ENCODE measurements at regions not wholly inside any gene's neighbourhood (a gene's known extent, or its start where the extent isn't known, plus 50 kb on each side); places are given as distances from the start of the nearest gene placed in this dataset.

DNA sequence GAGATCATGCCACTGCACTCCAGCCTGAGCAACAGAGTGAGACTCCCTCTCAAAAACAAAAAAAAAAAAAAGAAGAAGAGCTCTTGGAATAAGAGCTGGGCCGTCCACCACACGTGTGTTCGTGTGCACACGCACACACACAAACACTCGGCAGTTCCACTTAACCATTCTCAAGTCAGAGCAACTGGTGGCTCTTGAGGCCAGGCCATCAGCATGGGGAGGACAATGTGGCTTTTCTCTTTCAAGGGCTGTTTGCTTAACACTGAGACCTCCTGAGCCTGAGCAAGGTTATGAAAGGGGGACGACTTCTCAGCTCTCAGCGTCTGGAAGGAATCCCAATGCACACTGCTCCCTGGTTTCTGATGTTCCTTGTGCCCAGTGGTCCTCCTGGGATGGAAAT lies 444.9 kb downstream of the SOX9 start (continued):
- TF ChIP-seq JUNB (IDR thresholded peaks at IDR 0.05; ENCODE audit: unreplicated experiment) (no peak), ZNF331 (CRISPR knock-in tag; IDR thresholded peaks at IDR 0.05; ENCODE audit: low read depth) (no peak)

DNA sequence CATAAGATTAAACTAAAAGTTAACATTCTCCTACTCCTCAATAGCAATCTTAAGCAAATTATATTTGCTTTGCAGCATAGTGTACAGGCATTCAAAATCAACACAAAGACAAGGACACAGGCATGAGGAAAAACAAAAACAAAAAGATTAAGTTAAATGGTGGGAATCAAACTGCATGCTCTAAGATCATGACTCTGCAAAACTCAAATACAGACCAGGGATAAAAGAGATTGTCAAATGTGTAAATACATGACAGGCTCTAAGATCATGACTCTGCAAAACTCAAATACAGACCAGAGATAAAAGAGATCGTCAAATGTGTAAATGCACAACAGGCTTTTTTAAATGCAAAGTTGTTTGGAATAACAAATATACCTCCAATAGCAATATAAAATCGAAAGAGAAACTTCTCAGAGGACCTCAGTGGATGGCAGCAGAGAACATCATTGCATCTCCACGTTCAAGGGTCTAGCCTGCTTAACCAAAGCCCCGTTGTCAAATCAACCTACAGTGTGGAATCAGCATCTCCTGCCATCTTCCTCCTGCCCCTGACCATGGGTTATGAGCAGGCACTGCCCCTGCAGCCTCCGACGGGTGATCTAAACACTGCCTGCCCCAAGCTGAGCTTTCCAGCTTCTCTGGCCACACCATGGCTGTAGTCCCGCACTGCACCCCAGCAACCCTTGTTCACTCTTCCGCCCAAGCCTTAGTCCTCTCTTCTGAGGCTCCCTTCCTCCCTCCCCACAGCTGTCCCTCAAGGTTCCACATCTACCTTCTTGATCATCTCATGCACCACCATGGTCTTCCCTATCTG lies 446.1 kb downstream of the SOX9 start:
- H3K4me1 Mint-ChIP-seq = peaks cover 1% of the 10 kb centered on the region; the same call in 2 of the 3 replicates
- no peaks in the 10 kb centered on the region for H3K4me1 ChIP-seq (ENCODE audit: insufficient read depth)
- TF ChIP-seq, protein P1, sequence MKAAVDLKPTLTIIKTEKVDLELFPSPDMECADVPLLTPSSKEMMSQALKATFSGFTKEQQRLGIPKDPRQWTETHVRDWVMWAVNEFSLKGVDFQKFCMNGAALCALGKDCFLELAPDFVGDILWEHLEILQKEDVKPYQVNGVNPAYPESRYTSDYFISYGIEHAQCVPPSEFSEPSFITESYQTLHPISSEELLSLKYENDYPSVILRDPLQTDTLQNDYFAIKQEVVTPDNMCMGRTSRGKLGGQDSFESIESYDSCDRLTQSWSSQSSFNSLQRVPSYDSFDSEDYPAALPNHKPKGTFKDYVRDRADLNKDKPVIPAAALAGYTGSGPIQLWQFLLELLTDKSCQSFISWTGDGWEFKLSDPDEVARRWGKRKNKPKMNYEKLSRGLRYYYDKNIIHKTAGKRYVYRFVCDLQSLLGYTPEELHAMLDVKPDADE (IDR thresholded peaks at IDR 0.05) = no peak
- TF ChIP-seq CREB1 (CRISPR knock-in tag; IDR thresholded peaks at IDR 0.05; ENCODE audit: low read depth) = no peak
- TF ChIP-seq JUNB (IDR thresholded peaks at IDR 0.05; ENCODE audit: unreplicated experiment) = no peak
- TF ChIP-seq, protein P2, sequence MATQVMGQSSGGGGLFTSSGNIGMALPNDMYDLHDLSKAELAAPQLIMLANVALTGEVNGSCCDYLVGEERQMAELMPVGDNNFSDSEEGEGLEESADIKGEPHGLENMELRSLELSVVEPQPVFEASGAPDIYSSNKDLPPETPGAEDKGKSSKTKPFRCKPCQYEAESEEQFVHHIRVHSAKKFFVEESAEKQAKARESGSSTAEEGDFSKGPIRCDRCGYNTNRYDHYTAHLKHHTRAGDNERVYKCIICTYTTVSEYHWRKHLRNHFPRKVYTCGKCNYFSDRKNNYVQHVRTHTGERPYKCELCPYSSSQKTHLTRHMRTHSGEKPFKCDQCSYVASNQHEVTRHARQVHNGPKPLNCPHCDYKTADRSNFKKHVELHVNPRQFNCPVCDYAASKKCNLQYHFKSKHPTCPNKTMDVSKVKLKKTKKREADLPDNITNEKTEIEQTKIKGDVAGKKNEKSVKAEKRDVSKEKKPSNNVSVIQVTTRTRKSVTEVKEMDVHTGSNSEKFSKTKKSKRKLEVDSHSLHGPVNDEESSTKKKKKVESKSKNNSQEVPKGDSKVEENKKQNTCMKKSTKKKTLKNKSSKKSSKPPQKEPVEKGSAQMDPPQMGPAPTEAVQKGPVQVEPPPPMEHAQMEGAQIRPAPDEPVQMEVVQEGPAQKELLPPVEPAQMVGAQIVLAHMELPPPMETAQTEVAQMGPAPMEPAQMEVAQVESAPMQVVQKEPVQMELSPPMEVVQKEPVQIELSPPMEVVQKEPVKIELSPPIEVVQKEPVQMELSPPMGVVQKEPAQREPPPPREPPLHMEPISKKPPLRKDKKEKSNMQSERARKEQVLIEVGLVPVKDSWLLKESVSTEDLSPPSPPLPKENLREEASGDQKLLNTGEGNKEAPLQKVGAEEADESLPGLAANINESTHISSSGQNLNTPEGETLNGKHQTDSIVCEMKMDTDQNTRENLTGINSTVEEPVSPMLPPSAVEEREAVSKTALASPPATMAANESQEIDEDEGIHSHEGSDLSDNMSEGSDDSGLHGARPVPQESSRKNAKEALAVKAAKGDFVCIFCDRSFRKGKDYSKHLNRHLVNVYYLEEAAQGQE (IDR thresholded peaks at IDR 0.05; ENCODE audit: unreplicated experiment) = no peak
- no peak for TF ChIP-seq STAT1 (IDR thresholded peaks at IDR 0.05; ENCODE audit: unreplicated experiment)
- H3K27me3 ChIP-seq (ENCODE audit: insufficient read depth) = no peaks in the 10 kb centered on the region
- H3K79me2 ChIP-seq (replicated peaks; ENCODE audit: insufficient read depth) = no peaks in the 10 kb centered on the region
- no peak overlapping the region for H3K27ac ChIP-seq (ENCODE audit: low read depth)
- no peaks in the 10 kb centered on the region for H3K36me3 ChIP-seq (ENCODE audit: insufficient read depth)
- H3K9me3 Mint-ChIP-seq = no peaks in the 10 kb centered on the region
- no peak overlapping the region for H2AFZ ChIP-seq
- H3K4me3 Mint-ChIP-seq = no peak overlapping the region
- no peak overlapping the region for H3K4me2 ChIP-seq
- no peak overlapping the region for H3K4me3 ChIP-seq
- peaks cover 6% of the 10 kb centered on the region; the same call in 1 of the 2 replicates for H3K9me2 ChIP-seq (ENCODE audit: insufficient read depth)
- ATAC-seq = no peak
- H4K20me1 ChIP-seq (replicated peaks; ENCODE audit: insufficient read depth) = no peaks in the 10 kb centered on the region
- H3F3A ChIP-seq (replicated peaks; ENCODE audit: low read depth) = no peaks in the 10 kb centered on the region
- H3K27me3 Mint-ChIP-seq (ENCODE audit: insufficient read depth, low read depth, poor library complexity) = peaks cover 8% of the 10 kb centered on the region
- no peak overlapping the region for H3K27ac Mint-ChIP-seq
- no peak for DNase-seq (ENCODE audit: low spot score)
- no peaks in the 10 kb centered on the region for H3K36me3 Mint-ChIP-seq (ENCODE audit: low read depth)

DNA sequence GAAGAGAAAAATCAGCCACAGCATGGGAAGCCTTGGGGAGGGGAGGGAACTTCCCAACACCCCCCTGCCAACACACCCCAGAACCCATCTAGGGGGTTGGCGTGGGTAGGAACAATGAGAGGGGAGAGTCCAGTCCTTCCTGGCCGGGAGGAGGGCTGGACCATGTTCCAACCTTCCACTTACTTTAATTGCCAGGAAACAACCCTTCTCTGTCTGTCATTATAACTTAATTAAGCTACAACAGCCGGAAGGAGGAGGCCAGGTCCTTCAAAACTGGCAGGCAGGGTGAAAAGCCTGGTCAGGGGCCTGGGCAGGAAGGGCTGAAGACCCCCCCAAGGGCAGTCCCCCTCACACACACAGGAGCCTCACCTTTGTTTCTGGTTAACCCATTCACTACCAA lies 447.0 kb downstream of the SOX9 start:
- Histone ChIP-seq H3K4me1 (ENCODE audit: insufficient read depth) (no peaks in the 10 kb centered on the region), H3K4me3 (no peak overlapping the region), H4K20me1 (replicated peaks; ENCODE audit: insufficient read depth) (no peaks in the 10 kb centered on the region), H2AFZ (no peak overlapping the region), H3K4me2 (no peak overlapping the region), H3K27ac (ENCODE audit: low read depth) (no peak overlapping the region), H3K79me2 (replicated peaks; ENCODE audit: insufficient read depth) (no peaks in the 10 kb centered on the region), H3K27me3 (ENCODE audit: insufficient read depth) (no peaks in the 10 kb centered on the region), H3K36me3 (ENCODE audit: insufficient read depth) (no peaks in the 10 kb centered on the region), H3F3A (replicated peaks; ENCODE audit: low read depth) (no peaks in the 10 kb centered on the region), H3K9me2 (ENCODE audit: insufficient read depth) (peaks cover 6% of the 10 kb centered on the region; the same call in 1 of the 2 replicates)
- Mint-ChIP-seq H3K27me3 (ENCODE audit: insufficient read depth, low read depth, poor library complexity) (peaks cover 8% of the 10 kb centered on the region), H3K4me3 (no peak overlapping the region), H3K36me3 (ENCODE audit: low read depth) (no peaks in the 10 kb centered on the region), H3K4me1 (peaks cover 6% of the 10 kb centered on the region), H3K27ac (no peak overlapping the region), H3K9me3 (no peaks in the 10 kb centered on the region)
- DNase-seq (ENCODE audit: low spot score) = no peak
- no peak for ATAC-seq
- no peak for TF ChIP-seq JUNB (IDR thresholded peaks at IDR 0.05; ENCODE audit: unreplicated experiment)
- TF ChIP-seq, protein P3, sequence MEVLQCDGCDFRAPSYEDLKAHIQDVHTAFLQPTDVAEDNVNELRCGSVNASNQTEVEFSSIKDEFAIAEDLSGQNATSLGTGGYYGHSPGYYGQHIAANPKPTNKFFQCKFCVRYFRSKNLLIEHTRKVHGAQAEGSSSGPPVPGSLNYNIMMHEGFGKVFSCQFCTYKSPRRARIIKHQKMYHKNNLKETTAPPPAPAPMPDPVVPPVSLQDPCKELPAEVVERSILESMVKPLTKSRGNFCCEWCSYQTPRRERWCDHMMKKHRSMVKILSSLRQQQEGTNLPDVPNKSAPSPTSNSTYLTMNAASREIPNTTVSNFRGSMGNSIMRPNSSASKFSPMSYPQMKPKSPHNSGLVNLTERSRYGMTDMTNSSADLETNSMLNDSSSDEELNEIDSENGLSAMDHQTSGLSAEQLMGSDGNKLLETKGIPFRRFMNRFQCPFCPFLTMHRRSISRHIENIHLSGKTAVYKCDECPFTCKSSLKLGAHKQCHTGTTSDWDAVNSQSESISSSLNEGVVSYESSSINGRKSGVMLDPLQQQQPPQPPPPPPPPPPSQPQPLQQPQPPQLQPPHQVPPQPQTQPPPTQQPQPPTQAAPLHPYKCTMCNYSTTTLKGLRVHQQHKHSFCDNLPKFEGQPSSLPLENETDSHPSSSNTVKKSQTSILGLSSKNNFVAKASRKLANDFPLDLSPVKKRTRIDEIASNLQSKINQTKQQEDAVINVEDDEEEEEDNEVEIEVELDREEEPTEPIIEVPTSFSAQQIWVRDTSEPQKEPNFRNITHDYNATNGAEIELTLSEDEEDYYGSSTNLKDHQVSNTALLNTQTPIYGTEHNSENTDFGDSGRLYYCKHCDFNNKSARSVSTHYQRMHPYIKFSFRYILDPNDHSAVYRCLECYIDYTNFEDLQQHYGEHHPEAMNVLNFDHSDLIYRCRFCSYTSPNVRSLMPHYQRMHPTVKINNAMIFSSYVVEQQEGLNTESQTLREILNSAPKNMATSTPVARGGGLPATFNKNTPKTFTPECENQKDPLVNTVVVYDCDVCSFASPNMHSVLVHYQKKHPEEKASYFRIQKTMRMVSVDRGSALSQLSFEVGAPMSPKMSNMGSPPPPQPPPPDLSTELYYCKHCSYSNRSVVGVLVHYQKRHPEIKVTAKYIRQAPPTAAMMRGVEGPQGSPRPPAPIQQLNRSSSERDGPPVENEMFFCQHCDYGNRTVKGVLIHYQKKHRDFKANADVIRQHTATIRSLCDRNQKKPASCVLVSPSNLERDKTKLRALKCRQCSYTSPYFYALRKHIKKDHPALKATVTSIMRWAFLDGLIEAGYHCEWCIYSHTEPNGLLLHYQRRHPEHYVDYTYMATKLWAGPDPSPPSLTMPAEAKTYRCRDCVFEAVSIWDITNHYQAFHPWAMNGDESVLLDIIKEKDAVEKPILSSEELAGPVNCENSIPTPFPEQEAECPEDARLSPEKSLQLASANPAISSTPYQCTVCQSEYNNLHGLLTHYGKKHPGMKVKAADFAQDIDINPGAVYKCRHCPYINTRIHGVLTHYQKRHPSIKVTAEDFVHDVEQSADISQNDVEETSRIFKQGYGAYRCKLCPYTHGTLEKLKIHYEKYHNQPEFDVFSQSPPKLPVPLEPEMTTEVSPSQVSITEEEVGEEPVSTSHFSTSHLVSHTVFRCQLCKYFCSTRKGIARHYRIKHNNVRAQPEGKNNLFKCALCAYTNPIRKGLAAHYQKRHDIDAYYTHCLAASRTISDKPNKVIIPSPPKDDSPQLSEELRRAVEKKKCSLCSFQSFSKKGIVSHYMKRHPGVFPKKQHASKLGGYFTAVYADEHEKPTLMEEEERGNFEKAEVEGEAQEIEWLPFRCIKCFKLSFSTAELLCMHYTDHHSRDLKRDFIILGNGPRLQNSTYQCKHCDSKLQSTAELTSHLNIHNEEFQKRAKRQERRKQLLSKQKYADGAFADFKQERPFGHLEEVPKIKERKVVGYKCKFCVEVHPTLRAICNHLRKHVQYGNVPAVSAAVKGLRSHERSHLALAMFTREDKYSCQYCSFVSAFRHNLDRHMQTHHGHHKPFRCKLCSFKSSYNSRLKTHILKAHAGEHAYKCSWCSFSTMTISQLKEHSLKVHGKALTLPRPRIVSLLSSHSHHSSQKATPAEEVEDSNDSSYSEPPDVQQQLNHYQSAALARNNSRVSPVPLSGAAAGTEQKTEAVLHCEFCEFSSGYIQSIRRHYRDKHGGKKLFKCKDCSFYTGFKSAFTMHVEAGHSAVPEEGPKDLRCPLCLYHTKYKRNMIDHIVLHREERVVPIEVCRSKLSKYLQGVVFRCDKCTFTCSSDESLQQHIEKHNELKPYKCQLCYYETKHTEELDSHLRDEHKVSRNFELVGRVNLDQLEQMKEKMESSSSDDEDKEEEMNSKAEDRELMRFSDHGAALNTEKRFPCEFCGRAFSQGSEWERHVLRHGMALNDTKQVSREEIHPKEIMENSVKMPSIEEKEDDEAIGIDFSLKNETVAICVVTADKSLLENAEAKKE (CRISPR knock-in tag; IDR thresholded peaks at IDR 0.05) = no peak
- no peak for TF ChIP-seq ZNF331 (CRISPR knock-in tag; IDR thresholded peaks at IDR 0.05; ENCODE audit: low read depth)
- TF ChIP-seq EZH2phosphoT487 (IDR thresholded peaks at IDR 0.05; ENCODE audit: unreplicated experiment) = no peak

Measured in GM23338 (cell line).